AG10803 (cell line): ENCODE measurements at regions not wholly inside any gene's neighbourhood (a gene's known extent, or its start where the extent isn't known, plus 50 kb on each side); places are given as distances from the start of the nearest gene placed in this dataset.
A peak's percentile ranks its signal among the peaks of the same experiment; 100 is the strongest.

Experiments
- DNase-seq: peaks from one replicate; pipeline ENCODE4 v3.0.0; 2010; ENCODE audit warnings: low read depth
- H3K4me3 ChIP-seq: 2 replicates; pipeline ENCODE4 v1.5.1; 2011; ENCODE audit warnings: mild to moderate bottlenecking, low read length, control low read depth
- TF ChIP-seq, protein P1 (sequence below): conservative IDR thresholded peaks from 2 replicates; pipeline ENCODE4 v1.5.1; 2011; ENCODE audit warnings: mild to moderate bottlenecking, low read length, control low read depth, inconsistent platforms

DNA sequence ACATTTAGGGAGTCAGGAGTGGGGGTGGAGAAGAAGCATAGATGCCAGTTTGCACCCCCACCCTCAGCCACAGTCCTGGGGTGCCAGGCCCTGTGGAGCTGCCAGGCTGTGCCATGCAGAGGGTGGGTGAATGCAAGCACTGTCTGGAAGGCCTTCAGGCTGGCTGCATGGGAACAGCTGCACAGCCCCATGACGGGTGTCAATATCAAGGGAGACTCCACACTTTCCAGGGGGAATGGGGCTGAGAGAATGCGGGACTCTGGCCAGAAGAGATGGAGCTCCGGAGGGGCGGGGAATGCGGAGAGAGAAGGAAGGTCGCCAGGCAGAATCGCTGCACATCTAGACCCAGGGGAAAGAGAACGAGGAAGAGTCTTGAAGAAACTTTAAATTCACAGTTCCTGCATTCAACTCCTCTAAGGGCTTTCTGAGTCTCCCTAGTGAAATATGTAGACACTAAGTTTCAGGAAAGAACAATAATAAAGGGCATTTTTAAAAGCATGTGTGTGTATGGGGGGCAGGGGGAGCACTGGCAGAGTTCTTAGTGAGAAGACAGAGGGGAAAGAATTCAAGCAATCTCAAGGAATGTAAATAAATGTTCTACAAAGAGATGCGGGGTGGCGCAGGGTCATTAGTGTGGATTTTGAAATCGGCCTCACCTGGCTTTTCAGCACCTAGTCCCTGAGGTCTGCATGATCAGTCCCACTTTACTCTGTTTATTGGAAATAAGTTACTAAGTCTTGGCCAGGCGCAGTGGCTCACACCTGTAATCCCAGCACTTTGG lies 59.1 kb downstream of the BOD1 start:
- no peak overlapping the region for H3K4me3 ChIP-seq
- peak; percentile 4 for DNase-seq
- TF ChIP-seq, protein P1, sequence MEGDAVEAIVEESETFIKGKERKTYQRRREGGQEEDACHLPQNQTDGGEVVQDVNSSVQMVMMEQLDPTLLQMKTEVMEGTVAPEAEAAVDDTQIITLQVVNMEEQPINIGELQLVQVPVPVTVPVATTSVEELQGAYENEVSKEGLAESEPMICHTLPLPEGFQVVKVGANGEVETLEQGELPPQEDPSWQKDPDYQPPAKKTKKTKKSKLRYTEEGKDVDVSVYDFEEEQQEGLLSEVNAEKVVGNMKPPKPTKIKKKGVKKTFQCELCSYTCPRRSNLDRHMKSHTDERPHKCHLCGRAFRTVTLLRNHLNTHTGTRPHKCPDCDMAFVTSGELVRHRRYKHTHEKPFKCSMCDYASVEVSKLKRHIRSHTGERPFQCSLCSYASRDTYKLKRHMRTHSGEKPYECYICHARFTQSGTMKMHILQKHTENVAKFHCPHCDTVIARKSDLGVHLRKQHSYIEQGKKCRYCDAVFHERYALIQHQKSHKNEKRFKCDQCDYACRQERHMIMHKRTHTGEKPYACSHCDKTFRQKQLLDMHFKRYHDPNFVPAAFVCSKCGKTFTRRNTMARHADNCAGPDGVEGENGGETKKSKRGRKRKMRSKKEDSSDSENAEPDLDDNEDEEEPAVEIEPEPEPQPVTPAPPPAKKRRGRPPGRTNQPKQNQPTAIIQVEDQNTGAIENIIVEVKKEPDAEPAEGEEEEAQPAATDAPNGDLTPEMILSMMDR, result no peak

DNA sequence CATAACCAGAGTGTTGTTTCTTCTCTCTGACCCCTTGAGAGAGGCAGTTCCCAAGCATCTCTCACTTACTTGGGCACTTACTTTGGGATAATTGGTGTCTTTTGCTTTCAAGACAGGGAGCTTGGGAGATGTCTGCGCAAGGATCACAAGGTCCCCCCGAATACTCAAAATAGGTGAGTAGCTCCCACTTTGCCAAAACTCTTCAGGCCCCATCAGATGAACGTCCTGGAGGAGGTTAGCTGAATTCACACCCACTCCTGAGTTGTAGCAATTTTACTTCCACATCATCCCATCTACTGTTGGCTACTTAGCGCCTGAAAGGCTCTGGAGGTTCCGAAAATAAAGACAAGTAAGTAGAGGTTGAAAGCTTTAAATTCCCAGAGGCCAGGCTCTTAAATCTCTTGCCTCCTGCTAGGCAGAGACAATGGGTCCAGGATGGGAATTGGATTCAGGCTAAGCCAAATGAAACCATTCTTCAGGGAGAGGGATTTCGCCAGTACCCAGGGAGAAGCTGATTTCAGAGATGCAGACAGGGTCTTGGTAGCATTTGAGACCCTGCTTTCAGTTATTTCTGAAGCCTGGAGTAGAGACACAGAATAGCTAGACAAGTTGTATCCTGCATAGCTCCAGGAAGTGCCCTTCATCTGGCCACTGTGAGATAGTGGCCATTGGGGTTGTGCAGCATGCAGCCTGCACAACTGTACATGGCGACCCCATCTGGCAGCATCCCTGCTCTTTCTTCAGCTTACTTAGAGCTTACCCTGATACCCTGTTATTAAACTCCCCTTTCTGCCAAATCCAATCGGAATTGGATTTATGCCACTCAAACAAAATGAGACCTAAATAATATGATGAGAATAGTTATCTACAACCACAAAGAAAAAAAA lies 60.1 kb downstream of the BOD1 start:
- H3K4me3 ChIP-seq, result no peak overlapping the region
- TF ChIP-seq, protein P1, result no peak
- DNase-seq, result no peak

DNA sequence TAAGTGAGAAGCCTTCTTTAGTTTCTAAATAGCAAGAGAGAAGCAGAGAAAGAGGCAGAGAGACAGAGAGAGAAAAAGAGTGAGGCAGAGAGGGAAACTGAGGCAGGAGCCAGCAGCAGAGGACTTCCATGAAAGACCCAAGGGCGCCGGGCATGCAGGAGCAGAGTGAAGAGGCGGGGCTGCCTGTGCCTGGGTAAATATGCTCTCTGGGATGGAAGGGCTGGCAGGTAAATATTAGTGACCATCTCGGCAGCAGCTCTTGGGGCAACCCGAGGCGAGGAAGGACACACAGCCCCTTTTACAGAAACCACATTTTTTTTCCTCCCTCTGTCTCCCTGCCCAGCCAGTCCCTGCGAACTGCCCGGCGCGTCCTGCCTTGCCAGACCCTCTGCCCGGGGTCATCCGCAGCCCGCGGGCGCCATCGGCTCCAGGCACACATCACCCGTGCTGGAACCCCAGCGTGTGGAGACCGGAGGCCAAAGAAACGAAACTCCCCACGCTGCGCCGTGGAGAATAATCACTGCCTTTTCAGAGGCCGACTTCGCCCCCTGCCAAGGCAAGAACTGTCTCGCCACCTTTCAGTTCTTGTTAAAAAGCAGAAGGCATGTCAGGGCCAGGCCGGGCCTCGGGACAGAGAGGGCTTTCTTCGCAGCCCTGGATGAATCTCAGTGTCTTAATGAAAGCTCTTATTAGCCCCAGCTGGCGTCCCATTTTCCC lies 61.3 kb downstream of the BOD1 start:
- TF ChIP-seq, protein P1, result no peak
- no peak overlapping the region for H3K4me3 ChIP-seq
- DNase-seq, result no peak

DNA sequence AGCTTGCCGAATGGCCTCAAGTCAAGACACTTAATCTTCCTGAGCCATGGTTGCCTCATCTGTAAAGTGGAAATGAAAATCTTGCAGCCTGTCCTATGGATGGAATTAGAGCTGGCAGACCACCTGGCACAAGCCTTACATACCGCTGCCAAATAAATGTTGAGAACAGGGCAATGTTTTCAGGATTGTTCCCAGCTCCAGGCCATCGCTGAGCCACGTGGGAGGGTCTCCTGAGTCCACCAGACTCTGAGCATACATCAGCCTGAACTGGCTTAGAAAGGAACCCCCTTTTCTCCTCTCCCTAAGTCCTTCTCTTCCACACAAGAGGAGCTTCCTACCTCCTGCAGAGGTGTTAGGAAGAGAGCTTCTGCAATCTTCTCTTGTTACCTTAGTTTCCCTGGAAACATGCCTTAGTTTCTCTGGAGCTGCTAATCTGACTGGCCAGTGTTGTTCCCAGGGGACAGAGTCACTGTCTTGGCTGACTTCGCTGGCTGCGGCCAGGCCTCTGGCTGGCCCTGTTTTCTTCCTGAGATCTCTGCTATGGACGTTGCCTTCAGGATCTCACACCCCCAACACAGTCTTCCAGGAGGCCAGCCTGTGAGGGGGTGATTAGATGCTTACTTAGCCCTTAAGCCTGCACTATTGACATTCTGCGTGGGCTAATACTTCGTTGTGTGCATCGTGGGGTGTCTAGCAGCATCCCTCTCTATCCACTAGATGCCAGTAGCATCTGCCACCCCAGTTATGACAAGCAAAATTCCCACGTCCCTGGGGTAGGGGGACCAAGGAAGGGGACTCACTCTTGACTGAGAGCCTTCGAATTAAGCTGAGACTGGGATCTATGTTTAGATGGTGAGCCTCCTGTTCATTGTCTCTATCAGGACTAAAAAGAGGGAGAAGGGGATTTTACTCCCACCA lies 62.2 kb downstream of the BOD1 start:
- TF ChIP-seq, protein P1, result no peak
- DNase-seq, result no peak

DNA sequence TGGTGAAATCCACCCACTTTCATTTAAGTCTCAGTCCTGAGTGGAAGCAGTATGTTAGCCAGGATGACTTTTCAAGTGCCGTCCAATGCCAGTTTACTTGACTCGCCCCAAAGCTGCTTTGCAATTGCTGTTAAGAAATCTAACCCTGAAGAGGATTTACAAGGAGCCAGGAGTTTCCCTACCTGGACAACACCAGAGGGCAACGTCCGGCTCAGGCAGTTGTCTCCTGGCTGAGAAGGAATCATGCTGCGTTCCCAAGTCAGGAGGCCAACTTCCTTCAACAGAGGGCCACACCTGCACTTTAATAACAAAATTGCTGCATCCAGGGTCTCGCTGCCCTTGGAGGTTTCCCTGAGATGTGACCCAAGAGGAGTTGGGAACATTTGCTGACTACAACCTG lies 65.8 kb downstream of the BOD1 start:
- TF ChIP-seq, protein P1, result no peak
- no peak overlapping the region for H3K4me3 ChIP-seq
- DNase-seq, result no peak

More for the DNA sequence above, 62.2 kb downstream of the BOD1 start:
- no peak overlapping the region for H3K4me3 ChIP-seq

DNA sequence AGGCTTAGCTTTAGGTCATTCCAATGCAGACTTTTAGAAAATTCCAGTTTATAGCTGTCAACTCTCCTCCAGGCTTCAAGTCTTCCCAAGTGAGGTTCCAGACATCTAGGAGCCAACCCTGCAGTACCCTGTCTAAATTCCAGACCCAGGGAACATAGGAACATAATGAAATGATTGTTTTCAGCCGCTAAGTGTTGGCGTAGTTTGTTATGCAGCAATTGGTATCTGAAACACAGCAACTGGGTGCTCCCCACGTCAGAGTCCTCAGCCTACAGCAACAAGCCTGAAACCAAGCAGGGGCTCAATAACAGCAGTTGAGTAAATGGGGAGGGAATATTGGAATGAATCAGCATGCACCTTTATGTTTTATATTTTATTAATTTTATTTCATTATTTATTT lies 66.8 kb downstream of the BOD1 start:
- H3K4me3 ChIP-seq, result no peak overlapping the region
- DNase-seq, result no peak
- TF ChIP-seq, protein P1, result no peak
